ENCODE measurements at regions not wholly inside any gene's neighbourhood (a gene's known extent, or its start where the extent isn't known, plus 50 kb on each side); places are given as distances from the start of the nearest gene placed in this dataset.

- TF ChIP-seq CTCF (IDR thresholded peaks at IDR 0.05; ENCODE audit: low read depth, low read length, poor library complexity, severe bottlenecking), result no peak
- no peak for TF ChIP-seq EZH2phosphoT487 (IDR thresholded peaks at IDR 0.05; ENCODE audit: borderline replicate concordance, low read length)
These were observed 387.8 kb downstream of the DCAF12L2 start for GRCh38 chrX:125778261-125778660.
